Body of pancreas (tissue), 4 donors: ENCODE measurements at regions not wholly inside any gene's neighbourhood (a gene's known extent, or its start where the extent isn't known, plus 50 kb on each side); places are given as distances from the start of the nearest gene placed in this dataset.

ENCODE experiments used
- ATAC-seq: fragments of 150-250 bp; one replicate; pipeline ENCODE4 v1.9.1; 2016
- DNase-seq, 4 donors: peaks; one replicate each; pipeline ENCODE4 v3.0.0-alpha.2; 2019
- H3K27ac ChIP-seq, 4 donors: fragments of 200-600 bp; sonication (generic); 1 replicate in 3 of 4; 2 replicates in 1 of 4; pipeline versions ENCODE4 v1.5.1 to v1.6.1; 2016 to 2019; ENCODE audit warnings: mild to moderate bottlenecking in 1 of 4, mixed read lengths in 1 of 4, moderate library complexity in 1 of 4
- H3K27me3 ChIP-seq, 2 donors: fragments of 200-600 bp; sonication (generic); one replicate each; pipeline ENCODE4 v1.6.0; 2016; ENCODE audit warnings: mild to moderate bottlenecking in 1 of 2
- H3K36me3 ChIP-seq, 2 donors: fragments of 200-600 bp; sonication (generic); replicated peaks in 1 of 2; 2 replicates each; pipeline ENCODE4 v1.5.1; 2016; ENCODE audit warnings: low read depth in 2 of 2; ENCODE audit not compliant: insufficient read depth in 1 of 2
- H3K4me1 ChIP-seq: fragments of 200-600 bp; sonication (generic); one replicate; pipeline ENCODE4 v1.6.0; 2016
- H3K4me3 ChIP-seq, 2 donors: fragments of 200-600 bp; sonication (generic); 1 replicate in 1 of 2; 2 replicates in 1 of 2; pipeline ENCODE4 v1.5.1; 2016 to 2019
- H3K9me3 ChIP-seq, 3 donors: fragments of 200-600 bp; sonication (generic); 1 replicate in 2 of 3; 2 replicates in 1 of 3; pipeline ENCODE4 v1.5.1; 2016
- POLR2A ChIP-seq, 3 donors: fragments of 450-650 bp; IDR thresholded peaks; one replicate each; pipeline ENCODE4 v1.6.1; 2016; ENCODE audit warnings: antibody characterized with exemption in 3 of 3, mild to moderate bottlenecking in 2 of 3
- WGBS, 2 donors: methylation state at CpG; one replicate each; pipeline ENCODE4 v1.1.5; 2017; 5-methylcytosine and 5-hydroxymethylcytosine counted together
- intact Hi-C: fragments of 100-400 bp; cut with DNase I; formaldehyde crosslinking; loops from one replicate; pipeline ENCODE4 v1.15.1; 2023
- TF ChIP-seq, protein P1 (sequence below), 7 experiments: fragments of 450-650 bp in 4 of 7; fragments of 200-600 bp in 3 of 7; sonication (generic) in 3 of 7; IDR thresholded peaks; one replicate each; pipeline ENCODE4 v1.5.1; 2016 to 2019; ENCODE audit warnings: antibody characterized with exemption in 7 of 7

DNA sequence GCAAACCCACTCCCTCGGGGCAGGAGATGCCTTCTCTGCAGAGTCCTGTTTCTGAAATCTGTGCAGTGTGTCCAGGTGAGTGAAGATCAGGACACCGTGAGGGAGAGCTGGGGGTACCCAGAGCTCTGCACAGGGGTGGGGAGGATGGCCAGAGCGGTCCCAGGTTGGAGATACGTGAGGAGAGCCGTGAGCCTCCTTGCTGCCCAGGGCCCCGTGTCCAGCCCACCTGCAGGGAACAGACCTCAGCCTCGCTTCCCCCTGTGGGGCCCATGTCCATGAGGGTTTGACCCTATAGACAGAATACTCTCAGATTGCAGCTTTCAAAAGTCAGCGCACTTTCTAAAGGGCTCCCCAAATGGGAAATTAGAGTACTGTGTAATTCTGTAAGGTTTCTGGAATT lies 66.5 kb upstream of the EN2 start:
- DNase-seq (no peak), ATAC-seq (no peak)
- intact Hi-C loops, result no loop called here
- Histone ChIP-seq H3K9me3 (no peaks in the 10 kb centered on the region), H3K27ac (no peak overlapping the region), H3K4me1 (no peaks in the 10 kb centered on the region), H3K4me3 (no peak overlapping the region), H3K36me3 (no peaks in the 10 kb centered on the region), H3K27me3 (no peaks in the 10 kb centered on the region)
- 62 to 81% methylated on average over 8 of the region's 8 CpGs for WGBS, 2 donors
- TF ChIP-seq, protein P1, sequence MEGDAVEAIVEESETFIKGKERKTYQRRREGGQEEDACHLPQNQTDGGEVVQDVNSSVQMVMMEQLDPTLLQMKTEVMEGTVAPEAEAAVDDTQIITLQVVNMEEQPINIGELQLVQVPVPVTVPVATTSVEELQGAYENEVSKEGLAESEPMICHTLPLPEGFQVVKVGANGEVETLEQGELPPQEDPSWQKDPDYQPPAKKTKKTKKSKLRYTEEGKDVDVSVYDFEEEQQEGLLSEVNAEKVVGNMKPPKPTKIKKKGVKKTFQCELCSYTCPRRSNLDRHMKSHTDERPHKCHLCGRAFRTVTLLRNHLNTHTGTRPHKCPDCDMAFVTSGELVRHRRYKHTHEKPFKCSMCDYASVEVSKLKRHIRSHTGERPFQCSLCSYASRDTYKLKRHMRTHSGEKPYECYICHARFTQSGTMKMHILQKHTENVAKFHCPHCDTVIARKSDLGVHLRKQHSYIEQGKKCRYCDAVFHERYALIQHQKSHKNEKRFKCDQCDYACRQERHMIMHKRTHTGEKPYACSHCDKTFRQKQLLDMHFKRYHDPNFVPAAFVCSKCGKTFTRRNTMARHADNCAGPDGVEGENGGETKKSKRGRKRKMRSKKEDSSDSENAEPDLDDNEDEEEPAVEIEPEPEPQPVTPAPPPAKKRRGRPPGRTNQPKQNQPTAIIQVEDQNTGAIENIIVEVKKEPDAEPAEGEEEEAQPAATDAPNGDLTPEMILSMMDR (IDR thresholded peaks at IDR 0.05), result no peak
- TF ChIP-seq POLR2A (IDR thresholded peaks at IDR 0.05), result no peak

DNA sequence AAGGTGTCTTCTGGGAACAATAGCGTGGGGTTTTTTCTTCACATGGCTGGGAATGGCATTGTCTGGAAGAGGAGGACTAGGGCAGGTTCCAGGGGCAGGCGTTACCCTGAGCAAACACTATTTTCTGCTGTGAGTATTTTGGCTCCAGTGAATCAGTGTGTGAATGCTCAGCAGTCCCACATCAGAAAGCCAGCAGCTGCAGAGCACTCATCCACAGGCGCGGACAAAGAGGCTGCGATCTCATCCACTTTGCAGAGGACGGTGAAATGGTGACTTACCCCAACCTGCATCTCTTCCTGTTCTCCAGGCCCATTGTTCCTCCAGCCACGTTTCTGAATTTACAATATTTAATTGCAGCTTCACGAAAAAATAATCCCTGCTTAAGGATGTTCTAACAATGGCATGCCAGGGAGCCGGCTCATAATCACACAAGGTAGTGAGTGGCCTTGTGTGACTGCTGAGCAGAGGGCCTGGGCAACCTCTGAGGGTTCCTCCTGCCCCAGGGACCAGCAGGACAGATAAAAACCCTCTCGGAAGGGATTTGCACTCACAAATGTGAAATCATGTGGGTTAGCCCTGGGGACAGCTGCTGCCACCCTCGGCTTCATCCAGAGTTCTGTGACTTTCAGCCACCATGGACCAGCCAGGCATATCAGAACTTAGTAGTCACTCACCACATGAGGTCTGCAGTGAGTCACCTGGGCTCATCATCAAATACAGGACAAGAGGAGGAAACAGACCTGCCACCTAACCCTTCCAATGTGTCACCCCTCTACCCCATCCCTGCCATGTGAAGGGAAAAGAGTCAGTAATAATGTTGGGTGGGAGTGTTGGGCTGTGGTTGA lies 65.0 kb upstream of the EN2 start:
- no peaks in the 10 kb centered on the region for H3K4me1 ChIP-seq
- no peak overlapping the region for H3K4me3 ChIP-seq
- H3K27ac ChIP-seq, result no peak overlapping the region
- no peaks in the 10 kb centered on the region for H3K9me3 ChIP-seq
- no peaks in the 10 kb centered on the region for H3K27me3 ChIP-seq
- no peaks in the 10 kb centered on the region for H3K36me3 ChIP-seq
- no peak for ATAC-seq
- intact Hi-C loops, result no loop called here
- no peak for DNase-seq
- TF ChIP-seq POLR2A (IDR thresholded peaks at IDR 0.05), result no peak
- TF ChIP-seq, protein P1 (IDR thresholded peaks at IDR 0.05), result no peak
- 61 to 64% methylated on average over 11 of the region's 11 CpGs for WGBS, 2 donors

DNA sequence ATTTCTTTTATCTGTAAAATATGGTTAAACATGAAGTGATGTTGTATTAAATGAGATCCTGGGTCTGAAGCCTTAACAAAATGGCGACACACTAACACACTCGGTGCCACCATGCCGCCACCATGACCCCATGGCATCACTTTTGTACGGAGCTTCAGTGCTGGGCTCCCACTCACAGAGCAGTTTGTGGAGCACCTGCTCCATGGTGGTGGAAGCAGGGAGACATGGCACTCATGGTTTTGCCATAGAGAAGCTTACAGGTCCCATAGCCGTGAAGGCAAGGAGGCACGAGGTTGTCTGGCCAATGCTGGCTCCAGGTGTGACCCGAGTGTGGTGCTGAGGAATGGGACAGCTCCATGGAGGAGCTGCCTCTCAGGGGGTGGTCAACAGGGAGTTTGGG lies 63.5 kb upstream of the EN2 start:
- WGBS, 2 donors, result 89 to 95% methylated on average over 7 of the region's 7 CpGs
- intact Hi-C loops, result no loop called here
- Histone ChIP-seq H3K27ac (no peak overlapping the region), H3K4me1 (no peaks in the 10 kb centered on the region), H3K27me3 (no peaks in the 10 kb centered on the region), H3K4me3 (no peak overlapping the region), H3K36me3 (no peaks in the 10 kb centered on the region), H3K9me3 (no peaks in the 10 kb centered on the region)
- TF ChIP-seq, protein P1 (IDR thresholded peaks at IDR 0.05), result no peak
- no peak for TF ChIP-seq POLR2A (IDR thresholded peaks at IDR 0.05)
- ATAC-seq (no peak), DNase-seq (no peak)

DNA sequence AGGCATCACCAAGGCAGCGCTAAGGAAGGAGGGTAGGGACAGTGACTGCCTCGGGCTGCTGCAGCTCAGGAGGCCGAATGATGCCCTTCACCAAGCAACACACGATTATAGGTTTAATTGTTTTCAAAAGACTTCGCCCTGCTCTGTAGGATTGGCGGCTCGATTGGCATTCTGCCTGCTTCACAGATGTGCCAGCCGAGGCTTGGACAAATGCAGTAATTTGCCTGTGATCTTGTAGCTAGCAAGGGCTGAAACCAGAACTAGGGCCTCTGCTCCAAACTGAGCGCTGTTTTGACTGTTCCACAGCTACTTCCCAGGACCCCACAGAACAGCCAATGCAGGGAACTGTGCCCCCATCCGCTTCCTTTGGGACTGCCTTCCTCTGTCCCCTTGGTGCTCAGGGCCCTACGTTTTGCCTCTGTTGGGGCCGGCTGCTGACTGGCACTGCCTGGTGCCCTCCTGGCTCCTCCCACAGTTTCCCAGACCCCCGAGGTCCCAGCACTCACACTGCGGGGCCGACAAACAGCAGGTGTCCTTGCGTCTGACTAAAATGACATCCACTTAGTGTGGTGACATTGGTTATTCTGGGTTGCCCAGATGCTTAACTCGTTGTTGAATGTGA lies 62.6 kb upstream of the EN2 start:
- Histone ChIP-seq H3K9me3 (no peaks in the 10 kb centered on the region), H3K36me3 (no peaks in the 10 kb centered on the region), H3K27me3 (no peaks in the 10 kb centered on the region), H3K27ac (no peak overlapping the region), H3K4me3 (no peak overlapping the region), H3K4me1 (no peaks in the 10 kb centered on the region)
- DNase-seq (peak in 1 of 4 donors; percentile 50), ATAC-seq (no peak)
- TF ChIP-seq, protein P1 (IDR thresholded peaks at IDR 0.05), result no peak
- TF ChIP-seq POLR2A (IDR thresholded peaks at IDR 0.05), result no peak
- WGBS, 2 donors, result 37 to 55% methylated on average over 15 to 17 of the region's 17 CpGs
- intact Hi-C loops, result no loop called here
